ENCODE measurements at regions not wholly inside any gene's neighbourhood (a gene's known extent, or its start where the extent isn't known, plus 50 kb on each side); places are given as distances from the start of the nearest gene placed in this dataset.

- TF ChIP-seq CTCF (IDR thresholded peaks at IDR 0.05) (no peak), POLR2A (IDR thresholded peaks at IDR 0.05) (no peak)
These were observed 348.0 kb downstream of the BTBD3 start for GRCh38 chr20:12265662-12266061.

All from lower leg skin (tissue), 3 donors.